Transverse colon (tissue), 4 donors: ENCODE measurements at regions not wholly inside any gene's neighbourhood (a gene's known extent, or its start where the extent isn't known, plus 50 kb on each side); places are given as distances from the start of the nearest gene placed in this dataset.

Experiments
- DNase-seq: peaks from one replicate; pipeline ENCODE4 v3.0.0-alpha.2; 2019
- H3K27ac ChIP-seq, 4 donors: fragments of 200-600 bp; sonication (generic); 2 replicates each; pipeline ENCODE4 v1.5.1; 2016 to 2018; ENCODE audit warnings: inconsistent platforms in 4 of 4
- H3K27me3 ChIP-seq: fragments of 200-600 bp; sonication (generic); 2 replicates; pipeline ENCODE4 v1.5.1; 2017; ENCODE audit warnings: inconsistent platforms
- H3K36me3 ChIP-seq, 4 donors: fragments of 200-600 bp; sonication (generic); 2 replicates each; pipeline ENCODE4 v1.5.1; 2017 to 2019; ENCODE audit warnings: inconsistent platforms in 4 of 4
- H3K4me1 ChIP-seq, 4 donors: fragments of 200-600 bp; sonication (generic); 2 replicates each; pipeline ENCODE4 v1.5.1; 2017 to 2020; ENCODE audit warnings: inconsistent platforms in 4 of 4
- H3K4me3 ChIP-seq, 4 donors: fragments of 200-600 bp; sonication (generic); 1 replicate in 1 of 4; 2 replicates in 3 of 4; pipeline versions ENCODE4 v1.5.1 to v1.6.1; 2017 to 2019; ENCODE audit warnings: inconsistent platforms in 4 of 4
- H3K9me3 ChIP-seq, 2 donors: fragments of 200-600 bp; sonication (generic); 2 replicates each; pipeline ENCODE4 v1.5.1; 2017 to 2019; ENCODE audit warnings: inconsistent platforms in 2 of 2
- EP300 ChIP-seq: sonication (generic); formaldehyde crosslinking; IDR thresholded peaks from one replicate; pipeline ENCODE4 v1.6.1; 2017; ENCODE audit warnings: antibody characterized with exemption, low read depth
- POLR2A ChIP-seq: fragments of 450-650 bp; IDR thresholded peaks from one replicate; pipeline ENCODE4 v1.6.1; 2016; ENCODE audit warnings: antibody characterized with exemption, mild to moderate bottlenecking, moderate library complexity
- POLR2AphosphoS5 ChIP-seq, 3 donors: sonication (generic); formaldehyde crosslinking; IDR thresholded peaks; one replicate each; pipeline ENCODE4 v1.6.1; 2016; ENCODE audit warnings: antibody characterized with exemption in 3 of 3
- WGBS, 2 donors: methylation state at CpG; one replicate each; pipeline ENCODE4 v1.1.5; 2018; ENCODE audit warnings: low coverage in 1 of 2; 5-methylcytosine and 5-hydroxymethylcytosine counted together
- in situ Hi-C, 4 donors: fragments of 200-750 bp; cut with MboI; loops; one replicate each; pipeline versions ENCODE4 v1.15.0 to v1.15.1; 2017; ENCODE audit warnings: low sequenced_read_pairs in 3 of 4, low pct_ligation_motif_present in 1 of 4, low pct_unique_long_range_greater_than_20kb in 1 of 4
- intact Hi-C: fragments of 100-400 bp; cut with DNase I; formaldehyde crosslinking; loops from one replicate; pipeline ENCODE4 v1.15.1; 2023; ENCODE audit warnings: low total_unique reads
- TF ChIP-seq, protein P1 (sequence below), 5 experiments: fragments of 200-600 bp in 3 of 5; fragments of 450-650 bp in 2 of 5; sonication (generic) in 3 of 5; IDR thresholded peaks; 1 replicate in 2 of 5; 2 replicates in 3 of 5; pipeline ENCODE4 v1.5.1; 2016 to 2017; ENCODE audit warnings: antibody characterized with exemption in 5 of 5, inconsistent platforms in 3 of 5, mild to moderate bottlenecking in 2 of 5, moderate library complexity in 1 of 5

GRCh38 chr5:51082741-51083140 is 300.5 kb upstream of the ISL1 start:
- H3K4me3 ChIP-seq = no peak overlapping the region
- intact Hi-C loops (no loop called here), in situ Hi-C loops (no loop called here)
- TF ChIP-seq, protein P1, sequence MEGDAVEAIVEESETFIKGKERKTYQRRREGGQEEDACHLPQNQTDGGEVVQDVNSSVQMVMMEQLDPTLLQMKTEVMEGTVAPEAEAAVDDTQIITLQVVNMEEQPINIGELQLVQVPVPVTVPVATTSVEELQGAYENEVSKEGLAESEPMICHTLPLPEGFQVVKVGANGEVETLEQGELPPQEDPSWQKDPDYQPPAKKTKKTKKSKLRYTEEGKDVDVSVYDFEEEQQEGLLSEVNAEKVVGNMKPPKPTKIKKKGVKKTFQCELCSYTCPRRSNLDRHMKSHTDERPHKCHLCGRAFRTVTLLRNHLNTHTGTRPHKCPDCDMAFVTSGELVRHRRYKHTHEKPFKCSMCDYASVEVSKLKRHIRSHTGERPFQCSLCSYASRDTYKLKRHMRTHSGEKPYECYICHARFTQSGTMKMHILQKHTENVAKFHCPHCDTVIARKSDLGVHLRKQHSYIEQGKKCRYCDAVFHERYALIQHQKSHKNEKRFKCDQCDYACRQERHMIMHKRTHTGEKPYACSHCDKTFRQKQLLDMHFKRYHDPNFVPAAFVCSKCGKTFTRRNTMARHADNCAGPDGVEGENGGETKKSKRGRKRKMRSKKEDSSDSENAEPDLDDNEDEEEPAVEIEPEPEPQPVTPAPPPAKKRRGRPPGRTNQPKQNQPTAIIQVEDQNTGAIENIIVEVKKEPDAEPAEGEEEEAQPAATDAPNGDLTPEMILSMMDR (IDR thresholded peaks at IDR 0.05) = no peak
- no peak for TF ChIP-seq POLR2AphosphoS5 (IDR thresholded peaks at IDR 0.05)
- no peak for TF ChIP-seq EP300
- no peak for TF ChIP-seq POLR2A
- DNase-seq = no peak
- H3K27me3 ChIP-seq = no peaks in the 10 kb centered on the region
- no peaks in the 10 kb centered on the region for H3K36me3 ChIP-seq
- no peak overlapping the region for H3K27ac ChIP-seq
- WGBS, 2 donors = 22 to 41% methylated on average over 1 of the region's 1 CpG
- no peaks in the 10 kb centered on the region for H3K4me1 ChIP-seq
- no peaks in the 10 kb centered on the region for H3K9me3 ChIP-seq

- H3K4me1 ChIP-seq = no peaks in the 10 kb centered on the region
- in situ Hi-C loops (no loop called here), intact Hi-C loops (no loop called here)
- H3K4me3 ChIP-seq = no peak overlapping the region
- no peak overlapping the region for H3K27ac ChIP-seq
- no peaks in the 10 kb centered on the region for H3K27me3 ChIP-seq
- TF ChIP-seq, protein P1 (IDR thresholded peaks at IDR 0.05) = no peak
- no peak for TF ChIP-seq POLR2AphosphoS5 (IDR thresholded peaks at IDR 0.05)
- TF ChIP-seq POLR2A = no peak
- TF ChIP-seq EP300 = no peak
- whole genome bisulfite sequencing, 2 donors = 84 to 93% methylated on average over 2 of the region's 2 CpGs
- H3K36me3 ChIP-seq = no peaks in the 10 kb centered on the region
- H3K9me3 ChIP-seq = no peaks in the 10 kb centered on the region
- DNase-seq = no peak
Measured at GRCh38 chr5:51091816-51092215, 291.4 kb upstream of the ISL1 start.

GRCh38 chr5:51095486-51095885 is 287.8 kb upstream of the ISL1 start:
- Histone ChIP-seq H3K4me3 (no peak overlapping the region), H3K4me1 (no peaks in the 10 kb centered on the region), H3K27me3 (no peaks in the 10 kb centered on the region), H3K27ac (no peak overlapping the region), H3K36me3 (no peaks in the 10 kb centered on the region), H3K9me3 (no peaks in the 10 kb centered on the region)
- DNase-seq = no peak
- WGBS, 2 donors = 73 to 75% methylated on average over 8 of the region's 8 CpGs
- in situ Hi-C loops = no loop called here
- intact Hi-C loops = no loop called here
- TF ChIP-seq POLR2AphosphoS5 (IDR thresholded peaks at IDR 0.05) (no peak), EP300 (no peak), POLR2A (no peak)
- TF ChIP-seq, protein P1 (IDR thresholded peaks at IDR 0.05) = no peak

- Histone ChIP-seq H3K4me3 (no peak overlapping the region), H3K27ac (no peak overlapping the region), H3K4me1 (no peaks in the 10 kb centered on the region), H3K27me3 (no peaks in the 10 kb centered on the region), H3K9me3 (no peaks in the 10 kb centered on the region), H3K36me3 (no peaks in the 10 kb centered on the region)
- WGBS, 2 donors = 71 to 81% methylated on average over 3 of the region's 3 CpGs
- in situ Hi-C loops = no loop called here
- DNase-seq = no peak
- intact Hi-C loops = no loop called here
- TF ChIP-seq, protein P1 (IDR thresholded peaks at IDR 0.05) = no peak
- no peak for TF ChIP-seq EP300
- no peak for TF ChIP-seq POLR2AphosphoS5 (IDR thresholded peaks at IDR 0.05)
- no peak for TF ChIP-seq POLR2A
Measured at GRCh38 chr5:51096859-51097258, 286.4 kb upstream of the ISL1 start.
